IMR-90 (cell line): ENCODE measurements at regions not wholly inside any gene's neighbourhood (a gene's known extent, or its start where the extent isn't known, plus 50 kb on each side); places are given as distances from the start of the nearest gene placed in this dataset.

Experiments used
- ATAC-seq: fragments of 200-7000 bp; cut with Tn5 transposase; 2 replicates; pipeline ENCODE4 v1.9.1; 2020; ENCODE audit warnings: low read depth, mild to moderate bottlenecking, moderate library complexity
- BruUV-seq: library from RNA; stranded (reverse); fragments of 400-500 nt; replicated peaks from 2 replicates; lab custom pipeline; 2021; lab: Mats Ljungman, UMichigan
- CTCF ChIA-PET: fragments of 300-600 bp; formaldehyde crosslinking; extraction: SDS; loops from one replicate; lab custom pipeline; 2021; ENCODE audit warnings: antibody characterized with exemption; lab: Yijun Ruan, JAX
- POLR2A ChIA-PET: fragments of 300-600 bp; sonication (Branson Sonifier 250); formaldehyde crosslinking; loops from one replicate; lab custom pipeline; 2022; ENCODE audit warnings: antibody characterized with exemption; ENCODE audit not compliant: unreplicated experiment; lab: Charles Lee
- DNase-seq: peaks from one replicate; pipeline ENCODE4 v3.0.0; 2013
- H2AFZ ChIP-seq: replicated peaks from 2 replicates; pipeline ENCODE3; 2013; ENCODE audit warnings: low read length, mild to moderate bottlenecking; ENCODE audit not compliant: poor library complexity
- H2AK5ac ChIP-seq: 2 replicates; pipeline ENCODE4 v1.6.1; 2013; ENCODE audit warnings: low read depth, low read length, inconsistent platforms
- H2AK9ac ChIP-seq: replicated peaks from 2 replicates; pipeline ENCODE3; 2013; ENCODE audit warnings: mild to moderate bottlenecking, low read depth, low read length, moderate library complexity; ENCODE audit not compliant: poor library complexity
- H2BK120ac ChIP-seq: 2 replicates; pipeline ENCODE4 v1.6.1; 2013; ENCODE audit warnings: low read depth, low read length, inconsistent platforms
- H2BK15ac ChIP-seq: 3 replicates; pipeline ENCODE4 v1.6.1; 2013; ENCODE audit warnings: low read depth, low read length, inconsistent platforms
- H2BK20ac ChIP-seq: 2 replicates; pipeline ENCODE4 v1.6.1; 2013; ENCODE audit warnings: low read depth, mild to moderate bottlenecking, inconsistent platforms, low read length, moderate library complexity
- H2BK5ac ChIP-seq: 2 replicates; pipeline ENCODE4 v1.6.1; 2013; ENCODE audit warnings: mild to moderate bottlenecking, low read depth, low read length, inconsistent platforms; ENCODE audit not compliant: poor library complexity, severe bottlenecking
- H3K14ac ChIP-seq: replicated peaks from 2 replicates; pipeline ENCODE4 v1.6.1; 2013; ENCODE audit warnings: low read depth, low read length, inconsistent platforms
- H3K18ac ChIP-seq: 2 replicates; pipeline ENCODE4 v1.6.1; 2013; ENCODE audit warnings: low read depth, low read length, control low read depth
- H3K23ac ChIP-seq: 2 replicates; pipeline ENCODE4 v1.6.1; 2013; ENCODE audit warnings: low read depth, low read length, inconsistent platforms
- H3K27ac ChIP-seq: 2 replicates; pipeline ENCODE4 v1.5.1; 2013; ENCODE audit warnings: mild to moderate bottlenecking, control low read depth, low read length; ENCODE audit not compliant: insufficient read depth
- H3K27me3 ChIP-seq: 2 replicates; pipeline ENCODE4 v1.6.1; 2013; ENCODE audit warnings: low read length; ENCODE audit not compliant: control insufficient read depth, insufficient read depth
- H3K36me3 ChIP-seq: 2 replicates; pipeline ENCODE4 v1.6.1; 2013; ENCODE audit warnings: low read length, mixed read lengths; ENCODE audit not compliant: control insufficient read depth, insufficient read depth
- H3K4ac ChIP-seq: 2 replicates; pipeline ENCODE4 v1.6.1; 2013; ENCODE audit warnings: low read depth, low read length, inconsistent platforms
- H3K4me1 ChIP-seq: 2 replicates; pipeline ENCODE4 v1.6.1; 2013; ENCODE audit warnings: low read length, mixed read lengths; ENCODE audit not compliant: control insufficient read depth, insufficient read depth
- H3K4me2 ChIP-seq: 2 replicates; pipeline ENCODE4 v1.6.1; 2013; ENCODE audit warnings: low read depth, mild to moderate bottlenecking, control low read depth, low read length, moderate library complexity
- H3K4me3 ChIP-seq: 2 replicates; pipeline ENCODE4 v1.5.1; 2013; ENCODE audit warnings: low read depth, mild to moderate bottlenecking, control low read depth, low read length, moderate library complexity; ENCODE audit not compliant: insufficient read depth
- H3K56ac ChIP-seq: 2 replicates; pipeline ENCODE4 v1.6.1; 2013; ENCODE audit warnings: low read length, inconsistent platforms; ENCODE audit not compliant: insufficient read depth; ENCODE audit errors: extremely low read depth
- H3K79me1 ChIP-seq, 2 experiments: 2 replicates each; pipeline ENCODE4 v1.6.1; 2013; ENCODE audit warnings: low read length in 2 of 2, inconsistent platforms in 1 of 2, low read depth in 1 of 2
- H3K9ac ChIP-seq: 2 replicates; pipeline ENCODE4 v1.6.1; 2013; ENCODE audit warnings: low read depth, low read length, control low read depth
- H3K9me1 ChIP-seq: 2 replicates; pipeline ENCODE4 v1.6.1; 2013; ENCODE audit warnings: low read length, inconsistent platforms; ENCODE audit not compliant: insufficient read depth
- H3K9me3 ChIP-seq: 2 replicates; pipeline ENCODE4 v1.6.1; 2013; ENCODE audit warnings: low read length; ENCODE audit not compliant: control insufficient read depth, insufficient read depth
- H4K20me1 ChIP-seq: 2 replicates; pipeline ENCODE4 v1.6.1; 2013; ENCODE audit warnings: low read length, inconsistent platforms; ENCODE audit not compliant: insufficient read depth
- H4K5ac ChIP-seq: 2 replicates; pipeline ENCODE4 v1.6.1; 2013; ENCODE audit warnings: mild to moderate bottlenecking, low read depth, low read length, control low read depth
- H4K8ac ChIP-seq, 2 experiments: 2 replicates each; pipeline ENCODE4 v1.6.1; 2013; ENCODE audit warnings: low read depth in 2 of 2, low read length in 2 of 2, control low read depth in 1 of 2, inconsistent platforms in 1 of 2
- H4K91ac ChIP-seq: 2 replicates; pipeline ENCODE4 v1.6.1; 2013; ENCODE audit warnings: low read depth, low read length, inconsistent platforms; ENCODE audit not compliant: insufficient read depth
- BHLHE40 ChIP-seq: fragments of 150-350 bp; IDR thresholded peaks from 2 replicates; pipeline ENCODE4 v1.6.1; 2016; ENCODE audit warnings: mild to moderate bottlenecking, low read depth, low read length
- CEBPB ChIP-seq: IDR thresholded peaks from 2 replicates; pipeline ENCODE4 v1.6.1; 2012; ENCODE audit warnings: low read depth, low read length, improper control_type of control experiment
- FOS ChIP-seq: fragments of 150-350 bp; IDR thresholded peaks from 2 replicates; pipeline ENCODE4 v1.6.1; 2016; ENCODE audit warnings: low read depth, low read length
- MAFK ChIP-seq: IDR thresholded peaks from 2 replicates; pipeline ENCODE4 v1.6.1; 2012; ENCODE audit warnings: low read depth, low read length, improper control_type of control experiment
- POLR2A ChIP-seq: IDR thresholded peaks from 2 replicates; pipeline ENCODE4 v1.6.1; 2012; ENCODE audit warnings: mild to moderate bottlenecking, low read depth, low read length
- RAD21 ChIP-seq: IDR thresholded peaks from 2 replicates; pipeline ENCODE4 v1.6.1; 2012; ENCODE audit warnings: low read length, improper control_type of control experiment
- RCOR1 ChIP-seq: IDR thresholded peaks from 2 replicates; pipeline ENCODE4 v1.6.1; 2012; ENCODE audit warnings: mild to moderate bottlenecking, low read length, improper control_type of control experiment; ENCODE audit not compliant: insufficient replicate concordance
- WGBS, 2 experiments: methylation state at CpG; one replicate each; pipeline versions ENCODE4 v1.1.5 to v1.1.7; 2013; ENCODE audit warnings: missing lambda C conversion rate in 2 of 2; ENCODE audit not compliant: insufficient read length in 1 of 2; ENCODE audit errors: extremely low coverage in 2 of 2; 5-methylcytosine and 5-hydroxymethylcytosine counted together
- dilution Hi-C: fragments of 300-500 bp; cut with HindIII; formaldehyde crosslinking; loops from one replicate; pipeline ENCODE4 v1.14.3; 2018; ENCODE audit warnings: low sequenced_read_pairs; ENCODE audit not compliant: unreplicated experiment
- in situ Hi-C: fragments of 300-500 bp; cut with MboI; formaldehyde crosslinking; loops from 3 replicates; pipeline ENCODE4 v1.14.3; 2019; ENCODE audit warnings: low sequenced_read_pairs, inconsistent platforms, mixed read lengths
- intact Hi-C: fragments of 100-400 bp; cut with micrococcal nuclease; formaldehyde crosslinking; loops from 2 replicates; pipeline ENCODE4 v1.10.0; 2022
- TF ChIP-seq, protein P1 (sequence below): fragments of 150-350 bp; IDR thresholded peaks from 2 replicates; pipeline ENCODE4 v1.6.1; 2016; ENCODE audit warnings: low read depth, mild to moderate bottlenecking, low read length, moderate library complexity, borderline replicate concordance

DNA sequence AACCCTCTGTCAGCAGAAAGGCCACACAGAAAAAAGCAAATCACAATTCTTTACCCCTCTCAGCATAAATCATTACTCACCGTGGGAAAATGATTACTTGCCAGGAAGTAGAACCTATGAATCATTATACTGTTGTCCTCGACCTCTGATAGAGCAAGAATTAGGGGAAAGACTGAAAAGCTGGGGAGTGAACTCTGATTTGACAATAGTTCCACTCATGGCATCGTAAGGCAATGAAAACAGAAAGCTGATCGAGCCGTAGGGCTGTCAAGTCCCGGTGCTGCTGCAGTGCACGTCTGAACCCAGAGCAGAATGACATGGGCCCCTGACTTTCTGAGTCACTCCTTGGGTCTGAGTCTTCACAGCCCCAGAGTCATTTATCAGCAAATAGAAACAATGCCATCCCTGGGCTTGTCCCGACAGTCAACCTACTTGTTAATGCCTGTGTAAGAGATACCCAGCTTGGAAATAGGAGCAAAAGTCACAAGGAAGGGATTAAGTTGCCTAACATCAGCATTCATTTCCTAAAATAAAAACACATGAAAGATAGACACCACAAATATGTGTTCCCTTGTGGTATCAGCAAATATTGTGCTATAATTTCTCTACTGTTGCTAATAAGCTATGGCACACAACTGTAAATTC lies 224.8 kb upstream of the MARCKS start:
- Histone ChIP-seq H2AK9ac (no peak overlapping the region), H3K4ac (peak overlapping the region; percentile 19), H3K4me2 (peak overlapping the region; percentile 91), H2BK5ac (peak overlapping the region; percentile 64), H3K79me1 (no peaks in the 10 kb centered on the region), H2BK20ac (peak overlapping the region; percentile 5; the same call in 1 of the 2 replicates), H2BK15ac (peak overlapping the region; percentile 3; the same call in 1 of the 3 replicates), H3K9ac (peak overlapping the region; percentile 7), H3K27ac (peak overlapping the region; percentile 63), H3K36me3 (no peaks in the 10 kb centered on the region), H4K20me1 (no peaks in the 10 kb centered on the region), H3K14ac (no peak overlapping the region; the same call in 1 of the 2 replicates), H3K56ac (peak overlapping the region; percentile 2; the same call in 1 of the 2 replicates), H2AK5ac (no peak overlapping the region), H3K4me1 (peaks cover 25% of the 10 kb centered on the region), H4K5ac (peak overlapping the region; percentile 22), H2AFZ (peak overlapping the region; percentile 60), H2BK120ac (peak overlapping the region; percentile 42; the same call in 1 of the 2 replicates), H3K4me3 (peak overlapping the region; percentile 32; the same call in 1 of the 2 replicates), H3K23ac (0 out of 2 replicates have a peak overlapping the region, but pooled peaks have one; percentile 7), H4K91ac (no peak overlapping the region), H3K9me1 (peaks cover 11% of the 10 kb centered on the region), H4K8ac (peak overlapping the region in 1 of 2 experiments; percentile 41; a peak in 2 of 4 replicates), H3K27me3 (no peaks in the 10 kb centered on the region), H3K9me3 (no peaks in the 10 kb centered on the region), H3K18ac (peak overlapping the region; percentile 71)
- ChIA-PET POLR2A (no interaction called here), CTCF (interaction anchor here (0.6 to 1.2 kb wide), 3 partner anchors 10 to 227 kb away, joined by 3 to 4 read pairs (median 3); no protein-coding TSS in a partner anchor)
- 0% methylated on average over 5 of the region's 8 CpGs; no CpG with 5 or more reads in 1 of the 2 experiments for WGBS, 2 experiments
- in situ Hi-C loops (no loop called here), intact Hi-C loops (loop anchor here (5.0 kb wide), 2 partner anchors 200 to 225 kb away; partner anchors contain the start of gene MARCKS), dilution Hi-C loops (no loop called here)
- DNase-seq (peak; percentile 88), ATAC-seq (peak; percentile 62)
- TF ChIP-seq BHLHE40, result peak; percentile 56; the same call in 1 of the 2 replicates
- TF ChIP-seq, protein P1, sequence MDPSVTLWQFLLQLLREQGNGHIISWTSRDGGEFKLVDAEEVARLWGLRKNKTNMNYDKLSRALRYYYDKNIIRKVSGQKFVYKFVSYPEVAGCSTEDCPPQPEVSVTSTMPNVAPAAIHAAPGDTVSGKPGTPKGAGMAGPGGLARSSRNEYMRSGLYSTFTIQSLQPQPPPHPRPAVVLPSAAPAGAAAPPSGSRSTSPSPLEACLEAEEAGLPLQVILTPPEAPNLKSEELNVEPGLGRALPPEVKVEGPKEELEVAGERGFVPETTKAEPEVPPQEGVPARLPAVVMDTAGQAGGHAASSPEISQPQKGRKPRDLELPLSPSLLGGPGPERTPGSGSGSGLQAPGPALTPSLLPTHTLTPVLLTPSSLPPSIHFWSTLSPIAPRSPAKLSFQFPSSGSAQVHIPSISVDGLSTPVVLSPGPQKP, result no peak
- TF ChIP-seq FOS, result peak; percentile 27; the same call in 1 of the 2 replicates
- 0 out of 2 replicates have a peak, but pooled peaks have one; percentile 11 for TF ChIP-seq RAD21
- peak; percentile 37; the same call in 1 of the 2 replicates for TF ChIP-seq CEBPB
- peak; percentile 50; the same call in 1 of the 2 replicates for TF ChIP-seq POLR2A
- TF ChIP-seq MAFK, result peak; percentile 75
- TF ChIP-seq RCOR1, result no peak
- no TSS peak for BruUV-seq
